COLO829 (cell line): ENCODE measurements at regions not wholly inside any gene's neighbourhood (a gene's known extent, or its start where the extent isn't known, plus 50 kb on each side); places are given as distances from the start of the nearest gene placed in this dataset.

Experiments
- DNase-seq: peaks from one replicate; pipeline ENCODE4 v3.0.0; 2012; ENCODE audit warnings: low spot score

DNA sequence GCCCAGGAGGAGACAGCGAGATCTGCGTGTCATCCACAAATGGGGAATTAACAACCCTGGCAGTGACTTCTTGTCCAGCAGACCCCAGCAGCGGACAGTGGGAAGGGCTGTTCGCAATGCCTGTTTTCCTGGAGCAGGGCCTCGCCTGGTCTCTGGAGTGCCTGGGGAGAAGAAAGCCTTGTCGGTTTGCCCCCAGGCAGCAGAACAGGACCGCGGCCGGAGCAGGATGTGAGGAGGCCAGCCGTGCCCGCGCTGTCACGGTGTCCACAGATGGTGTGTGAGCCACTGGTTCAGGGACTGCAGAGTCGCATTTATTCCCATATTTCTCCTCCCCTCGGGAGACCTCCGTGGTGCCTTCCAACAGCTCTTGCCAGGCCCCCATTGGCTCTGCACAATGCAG lies 68.5 kb upstream of the GSE1 start:
- no peak for DNase-seq

DNA sequence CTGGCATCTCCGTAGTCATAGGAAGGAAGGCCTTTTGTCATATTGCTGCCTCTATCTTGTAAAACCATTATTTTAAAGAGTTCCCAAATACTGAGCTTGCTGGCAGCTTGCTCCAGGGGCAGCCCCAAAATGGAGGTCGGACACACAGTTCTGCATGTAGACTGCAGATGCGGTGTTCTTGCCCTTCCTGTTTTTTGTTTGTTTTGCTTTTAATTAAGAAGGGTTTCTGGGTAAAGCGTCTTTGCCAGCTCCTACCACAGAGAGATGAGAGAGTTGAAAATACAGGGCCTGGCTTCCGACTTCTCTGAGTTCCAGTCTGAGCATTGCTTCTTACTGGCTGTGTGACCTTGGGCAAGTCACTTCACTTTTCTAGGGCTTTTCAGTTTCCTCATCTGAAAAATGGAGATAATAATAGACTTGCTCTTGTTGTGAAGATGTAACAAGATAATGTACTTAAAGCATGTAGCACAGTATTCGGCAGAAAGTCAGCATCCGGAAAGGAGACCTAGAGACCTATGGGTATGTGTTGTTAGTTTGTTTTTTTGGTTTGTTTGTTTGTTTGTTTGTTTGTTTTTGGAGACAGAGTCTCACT lies 67.8 kb upstream of the GSE1 start:
- DNase-seq = no peak

DNA sequence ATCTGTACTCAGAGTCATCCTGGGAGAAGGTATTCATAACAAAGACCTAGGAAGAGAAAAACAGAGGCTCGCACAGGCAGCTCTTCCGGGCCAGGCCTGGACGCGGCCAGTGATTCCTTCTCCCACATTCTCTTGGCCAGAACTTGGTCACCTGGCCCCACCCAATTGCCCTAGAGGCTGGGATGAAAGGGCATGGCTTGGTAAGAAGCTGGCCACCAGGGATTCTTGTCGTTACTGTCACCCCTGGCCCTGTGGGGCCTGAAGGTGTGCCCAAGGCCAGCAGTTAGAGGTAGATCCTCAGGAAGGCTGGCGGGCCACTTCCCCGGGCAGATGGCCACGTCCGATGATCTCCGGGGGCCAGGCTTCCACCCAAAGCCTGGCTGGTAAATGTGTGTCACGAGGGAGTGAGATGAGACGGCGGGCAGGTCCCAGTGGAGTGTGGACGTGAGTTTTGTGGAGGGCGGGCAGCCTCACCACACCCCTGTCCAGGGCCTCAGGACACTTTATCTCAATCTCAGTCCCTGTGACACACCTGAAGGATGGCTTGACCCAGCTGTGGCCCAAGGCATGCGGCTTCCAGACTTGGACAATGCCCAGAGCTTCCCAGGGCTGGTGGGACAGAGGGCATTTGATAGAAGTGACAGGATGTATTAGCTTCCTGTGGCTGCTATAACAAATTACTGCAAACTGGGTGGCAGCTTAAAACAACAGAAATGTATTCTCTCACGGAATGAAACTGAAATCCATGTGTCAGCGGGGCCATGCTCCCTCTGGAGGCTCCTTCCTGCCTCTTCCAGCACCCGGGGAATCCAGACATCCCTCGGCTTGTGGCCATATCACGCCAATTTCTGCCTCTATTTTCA lies 66.3 kb upstream of the GSE1 start:
- DNase-seq = no peak

DNA sequence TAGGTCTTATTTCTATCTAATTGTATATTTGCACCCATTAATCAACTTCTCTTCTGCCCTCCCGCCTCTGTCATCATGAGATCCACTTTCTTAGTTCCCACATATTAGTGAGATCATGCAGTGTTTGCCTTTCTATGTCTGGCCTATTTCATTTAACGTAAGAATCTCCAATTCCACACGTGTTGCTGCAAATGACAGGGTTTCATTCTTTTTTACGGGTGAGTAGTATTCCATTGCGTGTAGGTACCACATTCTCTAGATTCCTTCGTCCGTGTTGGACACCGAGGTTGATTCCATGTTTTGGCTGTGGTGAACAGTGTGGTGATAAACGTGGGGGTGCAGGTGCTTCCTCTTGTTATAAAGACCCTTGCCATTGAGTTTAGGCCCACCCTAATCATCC lies 64.7 kb upstream of the GSE1 start:
- no peak for DNase-seq

DNA sequence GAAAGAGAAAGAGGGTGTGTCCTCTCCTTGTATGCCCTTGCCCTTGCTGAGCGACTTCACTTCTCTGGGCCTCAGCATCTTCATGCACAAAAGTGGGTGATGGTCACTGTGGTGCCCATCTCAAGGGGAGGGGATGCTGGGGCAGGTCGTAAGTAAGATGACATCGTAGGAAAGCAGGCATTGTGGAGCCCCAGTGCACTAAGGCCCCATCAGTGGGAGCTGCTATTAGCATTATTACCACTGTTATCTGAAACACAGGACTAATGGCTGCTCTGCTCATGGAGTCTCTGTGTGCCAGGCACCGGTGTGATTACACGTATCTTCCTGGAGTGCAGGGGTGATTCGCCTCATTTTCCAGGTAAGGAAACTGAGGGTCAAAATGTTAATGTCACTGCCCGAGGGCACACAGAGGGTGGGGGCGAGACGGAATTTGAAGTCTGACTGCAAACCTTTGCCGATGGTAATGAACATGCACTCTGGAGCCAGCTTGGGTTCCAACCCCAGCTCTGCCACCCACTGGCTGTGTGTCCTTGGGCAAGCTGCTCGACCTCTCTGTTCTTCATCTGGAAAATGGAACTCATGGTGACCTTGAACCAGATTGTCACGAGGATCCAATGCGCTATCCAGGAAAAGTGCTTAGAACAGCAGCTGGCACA lies 63.2 kb upstream of the GSE1 start:
- DNase-seq = no peak

DNA sequence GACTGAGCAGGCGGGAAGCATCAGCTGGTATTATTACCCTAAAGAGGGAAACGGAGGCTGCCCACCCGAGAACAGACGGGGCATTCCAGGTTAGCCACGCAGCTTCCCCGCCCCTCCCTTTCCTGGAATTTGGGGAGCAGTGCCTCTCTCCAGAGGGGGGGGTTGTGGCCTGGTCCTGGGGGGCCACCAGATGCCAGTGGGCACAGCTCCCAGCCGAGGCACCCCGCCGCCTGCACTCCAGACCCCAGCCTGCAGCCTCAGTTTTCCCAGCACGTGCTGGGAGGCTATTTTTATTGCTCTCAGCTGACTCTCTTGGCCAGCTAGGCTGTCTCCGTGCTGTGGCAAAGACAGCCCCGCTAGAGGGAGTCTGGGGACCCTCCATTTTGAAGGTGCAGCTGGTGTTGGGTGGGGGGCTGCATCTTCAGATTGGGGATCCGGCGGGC lies 62.7 kb upstream of the GSE1 start:
- DNase-seq = no peak

DNA sequence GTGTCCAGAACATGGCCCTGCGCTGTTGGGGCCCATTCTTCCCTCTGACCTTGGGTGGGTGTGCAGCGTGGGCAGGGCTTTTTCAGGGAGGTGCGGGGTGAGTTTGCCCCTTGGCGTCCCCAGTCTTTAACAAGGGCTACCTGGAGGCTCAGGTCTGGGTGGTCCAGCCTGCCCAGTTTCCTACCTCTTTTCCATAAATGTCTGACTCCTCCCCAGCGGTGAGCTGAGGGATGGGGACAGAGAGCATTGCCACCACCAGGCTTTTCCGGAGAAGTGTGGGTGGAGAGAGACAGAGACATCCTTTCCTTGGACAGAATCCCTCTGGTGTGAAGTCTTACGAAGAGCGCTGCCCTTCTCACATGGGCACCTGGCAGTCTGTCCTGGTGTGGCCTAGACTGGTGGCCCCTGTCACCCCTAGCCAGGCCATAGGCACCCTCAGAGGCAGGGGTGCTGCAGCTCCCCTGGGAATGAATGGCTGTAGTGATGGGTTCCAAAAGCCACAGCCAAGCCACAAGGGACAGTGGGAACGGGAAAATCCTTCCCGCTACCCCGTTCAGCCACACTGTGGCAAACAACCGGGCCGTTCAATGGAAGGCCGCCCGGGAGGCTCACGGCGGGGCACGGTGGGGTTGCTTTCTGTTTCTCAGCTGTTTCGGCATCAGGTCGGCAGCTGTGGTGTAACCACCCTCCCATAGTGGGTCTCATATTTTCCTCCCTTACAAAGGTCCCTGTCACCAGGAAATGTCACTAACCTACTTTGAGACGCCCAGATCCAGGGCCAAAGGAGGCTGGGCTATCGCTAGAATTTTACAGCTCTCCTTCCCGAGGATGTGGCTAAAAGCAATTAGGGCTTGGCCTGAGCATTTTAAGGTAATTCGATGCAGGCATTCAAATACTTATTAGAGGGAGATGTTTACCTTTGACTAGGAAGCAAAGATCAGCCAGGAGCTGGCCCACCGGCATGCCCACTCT lies 61.9 kb upstream of the GSE1 start:
- DNase-seq = no peak

DNA sequence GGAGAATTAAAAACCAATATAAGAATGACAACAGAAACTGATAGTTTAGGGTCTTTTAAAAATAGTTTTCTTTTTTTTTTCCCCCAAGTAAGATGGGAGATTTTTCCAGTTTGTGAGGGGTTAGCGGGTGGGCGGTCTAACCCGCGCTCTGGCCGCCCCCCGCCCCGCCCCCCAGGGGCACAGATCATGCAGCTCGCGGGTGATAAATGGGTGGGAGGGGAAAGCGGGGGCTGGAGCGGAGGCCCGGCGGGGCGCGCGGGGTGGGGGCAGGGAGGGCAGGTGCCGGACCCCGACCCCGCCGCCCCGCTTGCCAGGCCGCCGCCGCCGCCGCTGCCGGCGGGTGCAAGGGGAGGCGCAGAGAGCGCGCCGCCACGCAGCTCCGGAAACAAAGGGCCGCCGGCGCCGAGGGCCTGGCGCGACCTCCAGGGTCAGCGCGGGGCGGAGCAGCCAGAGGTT lies 60.1 kb upstream of the GSE1 start:
- DNase-seq = no peak

DNA sequence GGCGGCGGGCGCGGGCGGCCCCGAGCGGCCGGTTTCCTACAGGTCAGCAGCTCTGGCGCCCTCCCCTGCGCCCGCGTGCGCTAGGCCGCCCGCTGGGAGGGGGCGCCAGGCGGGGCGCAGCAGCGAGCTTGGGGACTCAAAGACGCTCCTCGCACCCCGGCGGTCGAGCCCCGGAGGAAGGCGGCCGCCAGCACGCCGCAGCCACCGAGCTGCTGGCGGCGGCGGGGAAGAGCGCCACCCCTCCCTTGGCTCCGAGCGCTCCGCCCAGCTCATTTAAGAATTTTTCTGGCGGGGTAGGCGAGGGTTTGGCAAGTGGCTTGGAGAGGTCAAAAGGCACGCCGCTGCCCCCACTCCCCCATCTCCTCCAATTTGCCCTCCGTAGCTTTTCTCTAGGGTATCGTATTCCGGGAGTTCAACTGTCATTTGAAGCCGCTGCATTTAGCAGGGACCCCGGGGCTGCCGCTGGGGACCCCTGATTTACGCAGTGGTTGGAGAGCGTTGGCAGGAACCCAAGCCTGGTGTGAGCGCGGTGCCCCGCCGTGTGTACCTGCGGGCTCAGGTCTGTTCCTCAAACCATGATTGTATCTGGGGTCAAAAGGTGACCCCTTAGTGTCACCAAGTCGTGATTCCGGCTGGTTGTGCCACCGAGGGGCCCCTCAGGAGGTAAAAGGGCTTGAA lies 59.5 kb upstream of the GSE1 start:
- DNase-seq = no peak

DNA sequence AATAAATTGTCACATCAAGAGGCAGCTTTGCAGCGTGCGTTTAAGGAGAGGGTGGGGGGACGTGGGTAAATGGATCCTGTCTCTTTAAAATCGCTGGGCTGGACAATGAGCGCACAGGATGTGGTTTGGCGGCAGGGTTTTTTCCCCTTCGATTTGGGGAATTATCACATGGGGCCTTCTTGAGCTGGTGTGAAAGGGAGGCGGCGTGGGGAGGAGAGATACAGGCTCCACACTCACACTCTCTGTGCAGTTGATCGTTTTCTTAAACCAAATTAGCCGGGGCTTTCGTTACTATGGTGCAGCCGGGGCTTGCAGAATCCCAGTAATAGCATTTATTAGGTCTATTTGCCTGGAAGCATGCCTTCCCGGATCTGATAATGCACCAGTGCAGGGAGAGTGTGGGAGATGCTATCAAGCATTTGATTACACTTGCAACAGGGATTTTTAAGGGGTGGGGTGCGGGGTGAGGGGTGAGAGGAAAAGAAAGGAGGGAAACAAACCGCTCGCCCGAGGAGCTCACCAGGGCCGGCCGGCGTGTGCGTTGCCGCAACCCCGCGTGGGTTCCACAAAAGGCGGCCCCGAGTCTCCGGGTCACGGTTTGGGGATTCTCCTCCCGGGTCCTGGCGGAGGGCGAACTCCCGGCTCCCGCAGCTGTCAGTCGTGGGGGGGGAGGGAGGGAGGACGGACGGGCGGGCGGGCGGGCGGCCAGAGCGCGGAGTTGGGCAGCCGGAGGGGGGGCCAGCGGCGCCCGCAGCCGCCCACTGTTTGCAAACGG lies 58.8 kb upstream of the GSE1 start:
- DNase-seq = peak; percentile 60

DNA sequence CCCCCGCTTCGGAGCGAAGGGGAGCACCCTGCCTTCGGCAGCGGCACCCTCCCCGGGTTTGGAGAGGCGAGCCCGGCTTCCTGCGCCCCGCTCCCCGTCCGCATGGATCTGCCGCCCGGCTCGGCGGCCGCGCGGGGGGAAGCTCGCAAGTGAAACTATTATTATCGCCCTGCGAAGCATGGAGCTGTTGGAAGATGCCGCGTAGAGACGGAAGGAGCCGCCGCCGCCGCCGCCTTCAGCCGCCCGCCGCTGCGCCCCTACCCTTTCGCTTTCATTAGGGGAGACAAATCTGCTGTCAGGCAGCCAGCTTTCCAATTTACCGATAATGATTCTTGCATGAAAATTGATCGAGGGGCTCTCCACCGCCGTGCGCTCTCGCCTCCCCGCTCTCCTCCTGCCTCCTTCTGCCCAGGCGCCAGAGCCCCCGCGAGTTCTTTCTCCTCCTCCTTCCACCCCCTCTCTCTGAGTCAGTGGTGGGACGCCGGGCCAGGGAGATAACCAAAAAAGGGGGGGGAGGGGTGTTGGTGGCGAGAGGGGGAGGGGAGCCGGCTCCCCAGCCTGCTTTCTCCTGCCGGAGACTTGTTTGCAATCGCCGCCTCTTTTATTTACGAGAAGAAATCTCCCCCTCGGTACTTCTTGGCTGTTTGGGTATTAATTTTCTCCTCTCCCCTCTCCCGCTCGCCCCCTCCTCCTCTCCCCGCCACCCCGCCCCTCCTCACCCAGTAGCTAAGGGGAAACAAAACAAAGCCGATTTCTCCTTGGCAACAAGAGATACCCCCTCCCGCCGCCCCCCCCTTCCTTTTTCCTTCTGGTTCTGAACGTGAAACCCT lies 58.0 kb upstream of the GSE1 start:
- no peak for DNase-seq

DNA sequence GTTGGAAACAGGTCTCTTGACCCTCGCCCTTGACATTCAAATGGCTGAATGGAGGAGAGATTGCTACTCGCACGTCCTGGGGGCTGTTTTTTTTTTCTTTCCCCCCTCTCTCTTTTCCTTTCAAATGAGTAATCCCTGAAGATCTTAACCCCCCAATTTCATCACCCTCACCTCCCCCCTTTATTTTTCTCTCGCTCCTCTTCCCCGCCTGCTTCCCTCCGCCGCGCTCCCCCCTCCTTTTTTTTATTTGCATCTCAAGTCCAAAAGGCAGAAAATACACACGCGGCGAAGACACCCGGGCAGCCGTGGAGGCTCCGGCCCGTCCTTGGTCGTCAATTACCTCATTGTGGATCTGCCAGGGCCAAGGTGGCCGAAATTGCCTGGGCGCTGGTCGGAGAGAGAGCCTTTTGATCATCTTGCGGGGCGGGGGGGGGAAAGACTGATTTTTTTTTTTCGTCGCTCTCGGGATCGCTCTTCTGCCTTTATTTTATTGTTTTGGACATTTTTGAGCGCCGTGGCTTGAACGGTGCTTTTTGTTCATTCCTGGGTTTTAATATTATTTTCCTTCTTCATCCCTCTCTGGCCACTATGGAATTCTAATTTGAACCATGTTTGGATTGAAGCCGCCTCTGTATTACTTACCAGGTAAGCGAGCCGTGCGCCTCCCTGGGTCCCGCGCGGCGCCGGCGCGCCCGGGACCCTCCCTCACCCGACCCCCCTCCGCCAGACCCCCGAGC lies 57.2 kb upstream of the GSE1 start:
- no peak for DNase-seq

DNA sequence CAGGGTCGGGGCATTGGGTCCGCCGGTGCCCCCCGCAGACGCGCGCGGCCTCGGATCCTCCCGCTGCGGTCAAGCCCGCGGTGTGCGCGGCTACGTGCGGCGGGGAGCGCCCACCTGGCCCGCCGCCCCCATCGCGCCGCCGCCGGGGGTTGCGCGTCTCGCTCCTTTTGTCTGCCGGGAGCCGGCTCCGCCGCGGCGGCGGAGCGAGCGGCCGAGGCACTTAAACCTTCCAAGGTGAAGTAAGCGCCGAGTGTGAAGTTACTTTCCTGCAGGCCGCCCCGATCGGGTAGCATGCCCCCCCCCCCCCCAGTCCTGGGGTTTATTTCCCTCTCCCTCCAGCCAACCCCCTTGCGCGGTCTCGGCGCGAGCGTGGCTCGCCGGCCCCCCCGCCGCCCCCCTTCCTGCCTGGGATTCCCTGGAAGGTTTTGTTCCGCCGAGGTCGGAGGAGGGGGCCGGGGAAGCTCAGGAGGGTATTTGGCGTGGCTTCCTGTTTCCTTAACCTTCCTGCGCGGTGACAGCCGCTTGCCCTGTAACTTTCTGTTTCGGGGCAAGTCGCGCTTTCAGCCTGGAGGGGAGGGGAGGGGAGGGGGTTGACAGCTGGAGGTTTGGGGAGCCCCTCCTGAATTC lies 56.6 kb upstream of the GSE1 start:
- no peak for DNase-seq

DNA sequence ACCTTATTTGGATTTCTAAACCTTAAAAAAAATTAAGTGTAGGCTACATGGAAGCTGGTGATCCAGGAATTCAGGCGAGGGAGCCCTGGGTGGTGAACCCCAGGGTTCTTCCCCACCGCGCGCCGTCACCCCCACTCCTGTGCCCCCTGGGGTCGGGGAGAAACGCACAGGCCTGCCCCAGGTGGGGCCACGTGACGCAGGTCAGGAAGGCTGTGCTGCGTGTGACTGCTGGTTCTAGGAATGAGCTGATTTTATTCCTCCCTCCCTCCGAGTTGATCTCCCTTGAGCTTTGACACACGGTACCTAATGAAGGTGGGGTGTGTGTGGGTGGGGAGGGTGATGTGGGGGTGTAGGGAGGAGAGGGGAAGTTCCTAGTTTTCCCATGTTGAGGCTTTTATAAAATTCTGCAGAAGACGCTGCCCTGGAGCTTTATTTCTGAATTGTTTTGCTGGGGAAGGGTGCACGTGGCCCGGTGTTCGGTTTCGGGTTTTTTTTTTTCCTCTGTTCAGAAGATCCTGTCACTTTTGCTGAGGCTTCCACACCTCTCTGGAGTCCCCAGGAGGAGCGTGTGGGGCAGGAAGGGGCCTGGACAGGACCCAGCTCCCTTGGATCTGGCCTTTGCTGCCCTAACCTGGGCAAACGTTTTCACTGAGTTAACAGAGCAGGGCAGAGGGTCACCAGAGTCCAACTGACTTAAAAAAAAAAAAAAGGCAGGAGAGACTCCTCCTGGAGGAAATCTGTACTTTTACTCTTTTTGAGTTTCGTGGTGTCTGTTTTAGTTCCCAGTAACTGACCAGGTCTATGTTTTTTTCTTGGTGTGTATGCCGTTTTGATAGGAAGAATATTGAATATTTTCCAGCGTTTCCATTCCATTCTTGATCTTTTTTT lies 55.8 kb upstream of the GSE1 start:
- no peak for DNase-seq

DNA sequence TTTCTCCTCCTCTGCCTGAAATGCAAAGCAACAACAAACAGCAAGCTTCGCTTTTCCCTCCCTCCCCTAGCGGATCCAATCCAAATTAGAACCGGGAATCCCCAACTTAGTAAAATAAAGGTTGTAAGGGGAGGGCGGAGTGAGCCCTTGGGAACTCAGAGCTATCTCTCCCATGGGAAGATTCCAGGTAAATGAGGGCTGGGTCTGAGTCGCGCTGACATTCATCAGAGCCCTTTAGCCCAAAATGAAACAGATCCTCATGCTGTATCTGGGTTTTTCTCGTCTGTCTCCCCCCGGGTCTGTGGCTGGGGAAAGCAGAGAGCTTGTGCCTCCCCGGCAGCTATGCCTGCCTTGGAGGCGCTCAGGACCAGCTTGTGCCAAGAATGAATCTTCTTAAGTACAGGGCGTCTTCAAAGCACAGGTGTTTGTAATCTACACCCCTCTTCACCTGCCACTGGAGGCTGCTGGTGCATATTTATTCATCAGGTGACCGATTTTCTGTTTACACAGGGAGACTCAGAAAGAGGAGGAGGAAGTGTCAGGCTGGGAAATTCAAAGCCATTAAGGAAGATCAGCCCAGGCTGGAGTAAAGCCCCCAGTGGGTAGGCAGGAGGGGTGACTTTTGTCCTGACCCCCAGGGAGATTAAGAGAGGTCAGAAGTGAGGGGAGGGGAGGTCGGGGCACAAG lies 55.0 kb upstream of the GSE1 start:
- DNase-seq = no peak

DNA sequence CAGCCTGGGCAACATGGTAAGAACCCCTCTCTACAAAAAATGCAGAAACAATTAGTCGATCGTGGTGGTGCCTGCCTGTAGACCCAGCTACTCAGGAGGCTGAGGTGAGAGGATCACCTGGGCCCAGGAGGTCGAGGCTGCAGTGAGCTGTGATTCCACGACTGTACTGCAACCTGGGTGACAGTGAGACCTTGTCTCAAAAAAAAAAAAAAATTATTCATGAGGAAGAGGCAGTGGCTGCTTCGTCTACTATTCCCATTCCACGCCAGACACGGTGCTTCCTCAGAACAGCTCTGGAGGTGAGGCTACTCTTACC lies 52.2 kb upstream of the GSE1 start:
- DNase-seq = no peak
